ENCODE measurements at regions not wholly inside any gene's neighbourhood (a gene's known extent, or its start where the extent isn't known, plus 50 kb on each side); places are given as distances from the start of the nearest gene placed in this dataset.

GRCh38 chr1:244214009-244214967 is 163.2 kb downstream of the ZBTB18 start:
- DNase-seq (ENCODE audit: low read depth), result peak; percentile 80
- no peak overlapping the region for H3K4me3 ChIP-seq (ENCODE audit: low read depth, low read length)
- no peak for TF ChIP-seq CTCF (conservative IDR thresholded peaks at IDR 0.05; ENCODE audit: low read depth, low read length)

GRCh38 chr1:244216836-244217235 is 165.8 kb downstream of the ZBTB18 start:
- TF ChIP-seq CTCF (conservative IDR thresholded peaks at IDR 0.05; ENCODE audit: low read depth, low read length), result no peak
- no peak overlapping the region for H3K4me3 ChIP-seq (ENCODE audit: low read depth, low read length)
- DNase-seq (ENCODE audit: low read depth), result no peak

GRCh38 chr1:244217711-244218110 is 166.6 kb downstream of the ZBTB18 start:
- no peak for TF ChIP-seq CTCF (conservative IDR thresholded peaks at IDR 0.05; ENCODE audit: low read depth, low read length)
- no peak overlapping the region for H3K4me3 ChIP-seq (ENCODE audit: low read depth, low read length)
- no peak for DNase-seq (ENCODE audit: low read depth)

GRCh38 chr1:244218220-244218619 is 167.1 kb downstream of the ZBTB18 start:
- H3K4me3 ChIP-seq (ENCODE audit: low read depth, low read length), result no peak overlapping the region
- no peak for TF ChIP-seq CTCF (conservative IDR thresholded peaks at IDR 0.05; ENCODE audit: low read depth, low read length)

GRCh38 chr1:244219149-244219548 is 168.1 kb downstream of the ZBTB18 start:
- DNase-seq (ENCODE audit: low read depth), result no peak
- no peak overlapping the region for H3K4me3 ChIP-seq (ENCODE audit: low read depth, low read length)
- TF ChIP-seq CTCF (conservative IDR thresholded peaks at IDR 0.05; ENCODE audit: low read depth, low read length), result no peak

More at GRCh38 chr1:244218220-244218619, 167.1 kb downstream of the ZBTB18 start:
- DNase-seq (ENCODE audit: low read depth), result no peak

GRCh38 chr1:244219802-244220201 is 168.7 kb downstream of the ZBTB18 start:
- no peak overlapping the region for H3K4me3 ChIP-seq (ENCODE audit: low read depth, low read length)
- no peak for DNase-seq (ENCODE audit: low read depth)
- TF ChIP-seq CTCF (conservative IDR thresholded peaks at IDR 0.05; ENCODE audit: low read depth, low read length), result no peak

GRCh38 chr1:244220410-244220809 is 169.3 kb downstream of the ZBTB18 start:
- H3K4me3 ChIP-seq (ENCODE audit: low read depth, low read length), result no peak overlapping the region
- TF ChIP-seq CTCF (conservative IDR thresholded peaks at IDR 0.05; ENCODE audit: low read depth, low read length), result no peak
- no peak for DNase-seq (ENCODE audit: low read depth)
